Astrocyte (in vitro differentiated cells and primary cell): ENCODE measurements at regions not wholly inside any gene's neighbourhood (a gene's known extent, or its start where the extent isn't known, plus 50 kb on each side); places are given as distances from the start of the nearest gene placed in this dataset.

Experiments
- CTCF ChIP-seq: IDR thresholded peaks from 2 replicates; pipeline ENCODE4 v1.5.1; 2011; ENCODE audit warnings: low read depth, mild to moderate bottlenecking, inconsistent platforms, low read length, moderate library complexity; ENCODE audit not compliant: insufficient read depth
- EZH2 ChIP-seq: IDR thresholded peaks from 2 replicates; pipeline ENCODE4 v1.6.1; 2012; ENCODE audit warnings: mild to moderate bottlenecking, low read length, inconsistent platforms; ENCODE audit not compliant: insufficient read depth

- TF ChIP-seq CTCF (no peak), EZH2 (no peak)
Observed at GRCh38 chr1:172928412-172928811, 122.3 kb downstream of the TNFSF18 start.
